ACHN (cell line): ENCODE measurements at regions not wholly inside any gene's neighbourhood (a gene's known extent, or its start where the extent isn't known, plus 50 kb on each side); places are given as distances from the start of the nearest gene placed in this dataset.
"Not testable (repeated sequence)": the region's sequence is repeated elsewhere in the genome, so short reads cannot be mapped to it uniquely, and the experiment has no call there.

Experiments
- DNase-seq: peaks from one replicate; pipeline ENCODE4 v3.0.0-alpha.2; 2015
- in situ Hi-C: cut with HindIII; loops from 2 replicates; pipeline ENCODE4 v1.10.0; 2017; ENCODE audit warnings: low sequenced_read_pairs, low pct_ligation_motif_present, low pct_unique_long_range_greater_than_20kb

GRCh38 chr6:56816370-56816769 lies 138.5 kb upstream of the BEND6 start:
- in situ Hi-C loops: no loop called here
- DNase-seq: no peak

GRCh38 chr6:56815436-56815835 lies 139.5 kb upstream of the BEND6 start:
- DNase-seq: no peak
- in situ Hi-C loops: no loop called here

- in situ Hi-C loops: no loop called here
- DNase-seq: no peak
Measured at GRCh38 chr6:56814802-56815201, 140.1 kb upstream of the BEND6 start.

- no peak for DNase-seq
- in situ Hi-C loops: no loop called here
Measured at GRCh38 chr6:56814308-56814707, 140.6 kb upstream of the BEND6 start.

- in situ Hi-C loops, DNase-seq: not testable (repeated sequence)
Measured at GRCh38 chr6:56812851-56813250, 142.1 kb upstream of the BEND6 start.

- in situ Hi-C loops: no loop called here
- DNase-seq: peak; percentile 50
Measured at GRCh38 chr6:56808871-56809359, 146.0 kb upstream of the BEND6 start.

- DNase-seq: no peak
- in situ Hi-C loops: no loop called here
Measured at GRCh38 chr6:56807989-56808337, 146.9 kb upstream of the BEND6 start.

- in situ Hi-C loops: no loop called here
- no peak for DNase-seq
Measured at GRCh38 chr6:56807326-56807988, 147.4 kb upstream of the BEND6 start.

- in situ Hi-C loops: no loop called here
- no peak for DNase-seq
Measured at GRCh38 chr6:56806368-56806767, 148.5 kb upstream of the BEND6 start.

- in situ Hi-C loops: no loop called here
- DNase-seq: peak; percentile 16
Measured at GRCh38 chr6:56804996-56805395, 149.9 kb upstream of the BEND6 start.

GRCh38 chr6:56803594-56803993 lies 151.3 kb upstream of the BEND6 start:
- in situ Hi-C loops: no loop called here

GRCh38 chr6:56802584-56802983 lies 152.3 kb upstream of the BEND6 start:
- DNase-seq: no peak
- in situ Hi-C loops: no loop called here

More at GRCh38 chr6:56803594-56803993, 151.3 kb upstream of the BEND6 start:
- DNase-seq: no peak

GRCh38 chr6:56799989-56800388 lies 154.9 kb upstream of the BEND6 start:
- DNase-seq: no peak
- in situ Hi-C loops: no loop called here

- in situ Hi-C loops: no loop called here
- no peak for DNase-seq
Measured at GRCh38 chr6:56798163-56798562, 155.5 kb upstream of the DST start.

GRCh38 chr6:56796196-56796532 lies 153.5 kb upstream of the DST start:
- DNase-seq: peak; percentile 56
- in situ Hi-C loops: no loop called here

- no peak for DNase-seq
- in situ Hi-C loops: no loop called here
Measured at GRCh38 chr6:56795466-56796195, 152.9 kb upstream of the DST start.

- DNase-seq: no peak
- in situ Hi-C loops: no loop called here
Measured at GRCh38 chr6:56794421-56794820, 151.7 kb upstream of the DST start.

GRCh38 chr6:56793938-56794337 lies 151.2 kb upstream of the DST start:
- in situ Hi-C loops: no loop called here
- DNase-seq: no peak

- in situ Hi-C loops: no loop called here
- no peak for DNase-seq
Measured at GRCh38 chr6:56790414-56790813, 147.7 kb upstream of the DST start.

- in situ Hi-C loops: no loop called here
- DNase-seq: no peak
Measured at GRCh38 chr6:56789879-56790278, 147.2 kb upstream of the DST start.
